Hepatocyte (in vitro differentiated cells): ENCODE measurements at regions not wholly inside any gene's neighbourhood (a gene's known extent, or its start where the extent isn't known, plus 50 kb on each side); places are given as distances from the start of the nearest gene placed in this dataset.

ENCODE experiments used
- DNase-seq: peaks from one replicate; pipeline ENCODE4 v3.0.0-alpha.2; 2016; ENCODE audit warnings: low spot score
- H2AFZ ChIP-seq: fragments of 200-600 bp; sonication (generic); 2 replicates; pipeline ENCODE4 v1.6.0; 2016; ENCODE audit warnings: antibody characterized with exemption, mild to moderate bottlenecking
- H3K27ac ChIP-seq: fragments of 200-600 bp; sonication (generic); 2 replicates; pipeline ENCODE4 v1.5.1; 2016; ENCODE audit warnings: mild to moderate bottlenecking
- H3K27me3 ChIP-seq: fragments of 200-600 bp; sonication (generic); 2 replicates; pipeline ENCODE4 v1.6.1; 2016
- H3K36me3 ChIP-seq: fragments of 200-600 bp; sonication (generic); replicated peaks from 2 replicates; pipeline ENCODE4 v1.5.1; 2016; ENCODE audit warnings: low read depth; ENCODE audit not compliant: insufficient read depth
- H3K4me1 ChIP-seq: fragments of 200-600 bp; sonication (generic); 2 replicates; pipeline ENCODE4 v1.5.1; 2016; ENCODE audit warnings: mild to moderate bottlenecking, moderate library complexity; ENCODE audit not compliant: insufficient read depth
- H3K4me2 ChIP-seq: fragments of 200-600 bp; sonication (generic); 2 replicates; pipeline ENCODE4 v1.6.0; 2016
- H3K4me3 ChIP-seq: fragments of 200-600 bp; sonication (generic); 2 replicates; pipeline ENCODE4 v1.5.1; 2016; ENCODE audit warnings: mild to moderate bottlenecking
- H3K79me2 ChIP-seq: fragments of 200-600 bp; sonication (generic); 2 replicates; pipeline ENCODE4 v1.6.0; 2017; ENCODE audit warnings: mild to moderate bottlenecking
- H3K9me2 ChIP-seq: fragments of 200-600 bp; sonication (generic); replicated peaks from 2 replicates; pipeline ENCODE4 v1.6.0; 2017; ENCODE audit warnings: mild to moderate bottlenecking; ENCODE audit not compliant: insufficient read depth
- H3K9me3 ChIP-seq: fragments of 200-600 bp; sonication (generic); 2 replicates; pipeline ENCODE4 v1.5.1; 2016; ENCODE audit warnings: low read depth, mild to moderate bottlenecking
- H4K20me1 ChIP-seq: fragments of 200-600 bp; sonication (generic); 2 replicates; pipeline ENCODE4 v1.6.0; 2016; ENCODE audit warnings: mild to moderate bottlenecking; ENCODE audit not compliant: insufficient read depth, poor library complexity, severe bottlenecking
- CTCF ChIP-seq: fragments of 200-600 bp; sonication (generic); IDR thresholded peaks from 2 replicates; pipeline ENCODE4 v1.5.1; 2016; ENCODE audit warnings: antibody characterized with exemption, mild to moderate bottlenecking; ENCODE audit not compliant: poor library complexity
- EZH2 ChIP-seq: fragments of 200-600 bp; sonication (generic); IDR thresholded peaks from 2 replicates; pipeline ENCODE4 v1.6.1; 2016; ENCODE audit warnings: antibody characterized with exemption, mild to moderate bottlenecking, borderline replicate concordance
- EZH2phosphoT487 ChIP-seq: fragments of 200-600 bp; sonication (generic); IDR thresholded peaks from one replicate; pipeline ENCODE4 v1.6.1; 2018; ENCODE audit warnings: antibody characterized with exemption, mild to moderate bottlenecking, low read depth, moderate library complexity; ENCODE audit not compliant: unreplicated experiment, severe bottlenecking
- WGBS: methylation state at CpG from one replicate; pipeline ENCODE4 v1.1.6; 2016; ENCODE audit warnings: low lambda C conversion rate; ENCODE audit errors: missing lambda C conversion rate; 5-methylcytosine and 5-hydroxymethylcytosine counted together

GRCh38 chr12:105613887-105614286, 283.4 kb downstream of the C12orf75 start:
- DNase-seq, result no peak
- H3K4me1 ChIP-seq, result no peaks in the 10 kb centered on the region
- H3K27ac ChIP-seq, result no peak overlapping the region
- TF ChIP-seq CTCF, result no peak
- TF ChIP-seq EZH2, result no peak
- TF ChIP-seq EZH2phosphoT487, result no peak
- H3K4me2 ChIP-seq, result no peak overlapping the region
- no peaks in the 10 kb centered on the region for H3K9me3 ChIP-seq
- no peaks in the 10 kb centered on the region for H3K27me3 ChIP-seq
- H3K4me3 ChIP-seq, result no peak overlapping the region
- no peak overlapping the region for H2AFZ ChIP-seq
- H3K36me3 ChIP-seq, result no peaks in the 10 kb centered on the region
- no peaks in the 10 kb centered on the region for H4K20me1 ChIP-seq
- WGBS, result 86% methylated on average over 3 of the region's 3 CpGs
- no peaks in the 10 kb centered on the region for H3K79me2 ChIP-seq
- H3K9me2 ChIP-seq, result no peaks in the 10 kb centered on the region

GRCh38 chr12:105616971-105617540, 286.6 kb downstream of the C12orf75 start:
- Histone ChIP-seq H3K27me3 (no peaks in the 10 kb centered on the region), H3K4me2 (no peak overlapping the region), H3K79me2 (no peaks in the 10 kb centered on the region), H2AFZ (no peak overlapping the region), H3K4me3 (no peak overlapping the region), H3K9me2 (no peaks in the 10 kb centered on the region), H3K36me3 (no peaks in the 10 kb centered on the region), H3K9me3 (no peaks in the 10 kb centered on the region), H3K4me1 (no peaks in the 10 kb centered on the region), H3K27ac (no peak overlapping the region), H4K20me1 (no peaks in the 10 kb centered on the region)
- no peak for DNase-seq
- 56% methylated on average over 7 of the region's 7 CpGs for WGBS
- TF ChIP-seq EZH2, result no peak
- TF ChIP-seq EZH2phosphoT487, result no peak
- TF ChIP-seq CTCF, result no peak

- H3K9me3 ChIP-seq, result no peaks in the 10 kb centered on the region
- H3K4me3 ChIP-seq, result no peak overlapping the region
- H2AFZ ChIP-seq, result no peak overlapping the region
- no peak overlapping the region for H3K27ac ChIP-seq
- no peaks in the 10 kb centered on the region for H3K79me2 ChIP-seq
- DNase-seq, result no peak
- H3K9me2 ChIP-seq, result no peaks in the 10 kb centered on the region
- no peak for TF ChIP-seq CTCF
- H3K4me2 ChIP-seq, result no peak overlapping the region
- no peaks in the 10 kb centered on the region for H3K27me3 ChIP-seq
- H4K20me1 ChIP-seq, result no peaks in the 10 kb centered on the region
- H3K36me3 ChIP-seq, result no peaks in the 10 kb centered on the region
- 90% methylated on average over 2 of the region's 2 CpGs for WGBS
- no peaks in the 10 kb centered on the region for H3K4me1 ChIP-seq
Observed at GRCh38 chr12:105622220-105622619, 291.7 kb downstream of the C12orf75 start.
